Uterus (tissue), 3 donors: ENCODE measurements at regions not wholly inside any gene's neighbourhood (a gene's known extent, or its start where the extent isn't known, plus 50 kb on each side); places are given as distances from the start of the nearest gene placed in this dataset.

Experiments used
- DNase-seq, 2 donors: peaks; one replicate each; pipeline ENCODE4 v3.0.0-alpha.2; 2019 to 2020
- H3K27ac ChIP-seq, 2 donors: fragments of 200-600 bp; sonication (generic); 1 replicate in 1 of 2; 2 replicates in 1 of 2; pipeline ENCODE4 v1.5.1; 2016 to 2018
- H3K27me3 ChIP-seq, 2 donors: fragments of 200-600 bp; sonication (generic); one replicate each; pipeline ENCODE4 v1.5.1; 2018 to 2019; ENCODE audit warnings: control low read depth in 1 of 2
- H3K36me3 ChIP-seq, 2 donors: fragments of 200-600 bp; sonication (generic); one replicate each; pipeline ENCODE4 v1.5.1; 2019; ENCODE audit warnings: control low read depth in 1 of 2
- H3K4me1 ChIP-seq, 2 donors: fragments of 200-600 bp; sonication (generic); one replicate each; pipeline ENCODE4 v1.5.1; 2018 to 2019; ENCODE audit warnings: control low read depth in 1 of 2
- H3K4me3 ChIP-seq, 2 donors: fragments of 200-600 bp; sonication (generic); 1 replicate in 1 of 2; 2 replicates in 1 of 2; pipeline ENCODE4 v1.5.1; 2018 to 2019; ENCODE audit warnings: mild to moderate bottlenecking in 1 of 2
- H3K9me3 ChIP-seq, 2 donors: fragments of 200-600 bp; sonication (generic); one replicate each; pipeline ENCODE4 v1.5.1; 2019; ENCODE audit warnings: control low read depth in 1 of 2
- CTCF ChIP-seq, 4 experiments: fragments of 200-600 bp in 2 of 4; fragments of 450-650 bp in 2 of 4; sonication (generic) in 2 of 4; IDR thresholded peaks; one replicate each; pipeline ENCODE4 v1.5.1; 2016 to 2019; ENCODE audit warnings: antibody characterized with exemption in 4 of 4, mild to moderate bottlenecking in 2 of 4, moderate library complexity in 1 of 4
- POLR2A ChIP-seq, 2 donors: fragments of 450-650 bp; IDR thresholded peaks; one replicate each; pipeline ENCODE4 v1.6.1; 2016; ENCODE audit warnings: antibody characterized with exemption in 2 of 2, mild to moderate bottlenecking in 1 of 2, moderate library complexity in 1 of 2
- intact Hi-C: fragments of 100-400 bp; cut with DNase I; formaldehyde crosslinking; loops from one replicate; pipeline ENCODE4 v1.15.1; 2023; ENCODE audit warnings: low total_unique reads
- donor health status: DM: yes; HTN: yes; CAD: no.

- intact Hi-C loops = no loop called here
- Histone ChIP-seq H3K9me3 (no peaks in the 10 kb centered on the region), H3K27ac (no peak overlapping the region), H3K4me3 (no peak overlapping the region), H3K36me3 (no peaks in the 10 kb centered on the region), H3K4me1 (no peaks in the 10 kb centered on the region), H3K27me3 (no peaks in the 10 kb centered on the region)
- DNase-seq = no peak
- TF ChIP-seq CTCF (IDR thresholded peaks at IDR 0.05) (no peak), POLR2A (IDR thresholded peaks at IDR 0.05) (no peak)
Observed at GRCh38 chr13:28586439-28587173, 72.3 kb upstream of the POMP start.

GRCh38 chr13:28585561-28585960 is 73.4 kb upstream of the POMP start:
- no peak for TF ChIP-seq POLR2A (IDR thresholded peaks at IDR 0.05)
- TF ChIP-seq CTCF (IDR thresholded peaks at IDR 0.05) = no peak
- no peak for DNase-seq

GRCh38 chr13:28584873-28585381 is 74.0 kb upstream of the POMP start:
- Histone ChIP-seq H3K4me3 (no peak overlapping the region), H3K4me1 (no peaks in the 10 kb centered on the region), H3K27ac (no peak overlapping the region), H3K9me3 (no peaks in the 10 kb centered on the region), H3K27me3 (no peaks in the 10 kb centered on the region), H3K36me3 (no peaks in the 10 kb centered on the region)
- DNase-seq = no peak
- intact Hi-C loops = no loop called here
- TF ChIP-seq POLR2A (IDR thresholded peaks at IDR 0.05) = no peak
- no peak for TF ChIP-seq CTCF (IDR thresholded peaks at IDR 0.05)

More at GRCh38 chr13:28585561-28585960, 73.4 kb upstream of the POMP start:
- H3K4me3 ChIP-seq = no peak overlapping the region
- no peaks in the 10 kb centered on the region for H3K36me3 ChIP-seq
- no peaks in the 10 kb centered on the region for H3K27me3 ChIP-seq
- no peaks in the 10 kb centered on the region for H3K4me1 ChIP-seq
- intact Hi-C loops = no loop called here
- H3K9me3 ChIP-seq = no peaks in the 10 kb centered on the region
- no peak overlapping the region for H3K27ac ChIP-seq

GRCh38 chr13:28583651-28584091 is 75.3 kb upstream of the POMP start:
- Histone ChIP-seq H3K27me3 (no peaks in the 10 kb centered on the region), H3K4me1 (no peaks in the 10 kb centered on the region), H3K9me3 (no peaks in the 10 kb centered on the region), H3K36me3 (no peaks in the 10 kb centered on the region), H3K4me3 (no peak overlapping the region), H3K27ac (no peak overlapping the region)
- intact Hi-C loops = no loop called here
- no peak for TF ChIP-seq CTCF (IDR thresholded peaks at IDR 0.05)
- no peak for TF ChIP-seq POLR2A (IDR thresholded peaks at IDR 0.05)
- DNase-seq = no peak

GRCh38 chr13:28582892-28583240 is 76.1 kb upstream of the POMP start:
- Histone ChIP-seq H3K27ac (no peak overlapping the region), H3K9me3 (no peaks in the 10 kb centered on the region), H3K4me3 (no peak overlapping the region), H3K36me3 (no peaks in the 10 kb centered on the region), H3K4me1 (no peaks in the 10 kb centered on the region), H3K27me3 (no peaks in the 10 kb centered on the region)
- intact Hi-C loops = no loop called here
- TF ChIP-seq POLR2A (IDR thresholded peaks at IDR 0.05) (no peak), CTCF (IDR thresholded peaks at IDR 0.05) (no peak)
- DNase-seq = no peak
